GM18520 (cell line): ENCODE measurements at regions not wholly inside any gene's neighbourhood (a gene's known extent, or its start where the extent isn't known, plus 50 kb on each side); places are given as distances from the start of the nearest gene placed in this dataset.

Experiments used
- ATAC-seq: cut with Tn5 transposase; IDR thresholded peaks from one replicate; pipeline ENCODE4 v1.9.1; 2021; ENCODE audit not compliant: unreplicated experiment

GRCh38 chr15:89400116-89400781, 65.6 kb upstream of the POLG start:
- ATAC-seq, result no peak

- ATAC-seq, result peak; percentile 37
Measured at GRCh38 chr15:89399238-89400115, 64.9 kb upstream of the POLG start.

GRCh38 chr15:89398896-89399237, 64.2 kb upstream of the POLG start:
- no peak for ATAC-seq

GRCh38 chr15:89397653-89398023, 63.0 kb upstream of the POLG start:
- ATAC-seq, result no peak

- ATAC-seq, result no peak
Measured at GRCh38 chr15:89396723-89397652, 62.4 kb upstream of the POLG start.

- no peak for ATAC-seq
Measured at GRCh38 chr15:89395996-89396395, 61.4 kb upstream of the POLG start.

GRCh38 chr15:89395461-89395871, 60.8 kb upstream of the POLG start:
- no peak for ATAC-seq

- ATAC-seq, result no peak
Measured at GRCh38 chr15:89395031-89395430, 60.4 kb upstream of the POLG start.

- no peak for ATAC-seq
Measured at GRCh38 chr15:89393056-89393455, 58.4 kb upstream of the POLG start.

- ATAC-seq, result no peak
Measured at GRCh38 chr15:89391685-89392257, 57.1 kb upstream of the POLG start.

- ATAC-seq, result no peak
Measured at GRCh38 chr15:89389841-89390603, 55.4 kb upstream of the POLG start.

- no peak for ATAC-seq
Measured at GRCh38 chr15:89387140-89387903, 52.7 kb upstream of the POLG start.

- ATAC-seq, result no peak
Measured at GRCh38 chr15:89385596-89386331, 51.1 kb upstream of the POLG start.
